Esophagus squamous epithelium (tissue), 4 donors: ENCODE measurements at regions not wholly inside any gene's neighbourhood (a gene's known extent, or its start where the extent isn't known, plus 50 kb on each side); places are given as distances from the start of the nearest gene placed in this dataset.

Source experiments
- CTCF ChIP-seq, 6 experiments: fragments of 450-650 bp in 4 of 6; fragments of 200-600 bp in 2 of 6; sonication (generic) in 2 of 6; IDR thresholded peaks; one replicate each; pipeline ENCODE4 v1.5.1; 2016 to 2019; ENCODE audit warnings: antibody characterized with exemption in 6 of 6, mild to moderate bottlenecking in 4 of 6, moderate library complexity in 4 of 6
- POLR2A ChIP-seq, 4 donors: fragments of 450-650 bp; IDR thresholded peaks; one replicate each; pipeline ENCODE4 v1.6.1; 2017; ENCODE audit warnings: antibody characterized with exemption in 4 of 4, mild to moderate bottlenecking in 4 of 4, moderate library complexity in 3 of 4

GRCh38 chr2:239514754-239515530 lies 114.1 kb upstream of the HDAC4 start:
- TF ChIP-seq CTCF (IDR thresholded peaks at IDR 0.05) (no peak), POLR2A (IDR thresholded peaks at IDR 0.05) (no peak)
